ENCODE measurements at regions not wholly inside any gene's neighbourhood (a gene's known extent, or its start where the extent isn't known, plus 50 kb on each side); places are given as distances from the start of the nearest gene placed in this dataset.

- TF ChIP-seq CTCF (IDR thresholded peaks at IDR 0.05; ENCODE audit: insufficient read depth, low read depth, low read length) (no peak), EZH2 (IDR thresholded peaks at IDR 0.05; ENCODE audit: insufficient read depth, low read length) (no peak)
Measured at GRCh38 chr6:149150301-149150700, 167.2 kb upstream of the TAB2 start.

Measured in astrocyte (in vitro differentiated cells and primary cell).